Fibroblast of lung (primary cell): ENCODE measurements at regions not wholly inside any gene's neighbourhood (a gene's known extent, or its start where the extent isn't known, plus 50 kb on each side); places are given as distances from the start of the nearest gene placed in this dataset.

Experiments
- CTCF ChIP-seq, 2 donors: IDR thresholded peaks in 1 of 2; conservative IDR thresholded peaks in 1 of 2; 1 replicate in 1 of 2; 2 replicates in 1 of 2; pipeline ENCODE4 v1.5.1; 2011 to 2012; ENCODE audit warnings: low read length in 2 of 2, control low read depth in 1 of 2, inconsistent platforms in 1 of 2, low read depth in 1 of 2, mild to moderate bottlenecking in 1 of 2
- EZH2 ChIP-seq: IDR thresholded peaks from 2 replicates; pipeline ENCODE4 v1.5.1; 2012; ENCODE audit warnings: low read length, control low read depth, mild to moderate bottlenecking; ENCODE audit errors: missing control alignments

GRCh38 chr1:193951984-193952383 is 765.6 kb upstream of the B3GALT2 start:
- TF ChIP-seq CTCF (conservative IDR thresholded peaks at IDR 0.05 in 1 of 2, IDR thresholded peaks at IDR 0.05 in 1 of 2; ENCODE audit: low read depth in 1 of 2, low read length in 2 of 2) (no peak), EZH2 (no peak)
